ENCODE measurements at regions not wholly inside any gene's neighbourhood (a gene's known extent, or its start where the extent isn't known, plus 50 kb on each side); places are given as distances from the start of the nearest gene placed in this dataset.

- TF ChIP-seq CTBP1 (IDR thresholded peaks at IDR 0.05; ENCODE audit: borderline replicate concordance) (no peak), NFRKB (IDR thresholded peaks at IDR 0.05) (no peak), HDGF (IDR thresholded peaks at IDR 0.05; ENCODE audit: borderline replicate concordance) (no peak), BHLHE40 (IDR thresholded peaks at IDR 0.05; ENCODE audit: borderline replicate concordance) (no peak), LEF1 (IDR thresholded peaks at IDR 0.05; ENCODE audit: borderline replicate concordance) (no peak)
Measured at GRCh38 chr12:124151583-124151982, 143.3 kb upstream of the RFLNA start.

Data from HEK293T (cell line).